ENCODE measurements at regions not wholly inside any gene's neighbourhood (a gene's known extent, or its start where the extent isn't known, plus 50 kb on each side); places are given as distances from the start of the nearest gene placed in this dataset.

GRCh38 chr11:69370984-69371709 is 77.2 kb downstream of the MYEOV start:
- DNase-seq (ENCODE audit: low spot score in 2 of 2) (no peak), ATAC-seq (ENCODE audit: low read depth) (no peak)
- no peak overlapping the region for H3K4me3 Mint-ChIP-seq
- H3K4me1 Mint-ChIP-seq = peaks cover 2% of the 10 kb centered on the region
- no peak overlapping the region for H3K27ac Mint-ChIP-seq
- peaks cover 4% of the 10 kb centered on the region for H3K36me3 Mint-ChIP-seq
- H3K9me3 Mint-ChIP-seq = peaks cover 2% of the 10 kb centered on the region
- peaks cover 5% of the 10 kb centered on the region for H3K27me3 Mint-ChIP-seq

- H3K27ac Mint-ChIP-seq = no peak overlapping the region
- H3K4me1 Mint-ChIP-seq = peaks cover 2% of the 10 kb centered on the region
Observed at GRCh38 chr11:69371731-69372588, 78.0 kb downstream of the MYEOV start.

GRCh38 chr11:69372589-69373250 is 78.8 kb downstream of the MYEOV start:
- Mint-ChIP-seq H3K27me3 (peaks cover 5% of the 10 kb centered on the region), H3K9me3 (peaks cover 2% of the 10 kb centered on the region), H3K4me3 (no peak overlapping the region), H3K27ac (no peak overlapping the region), H3K4me1 (peaks cover 2% of the 10 kb centered on the region), H3K36me3 (peaks cover 4% of the 10 kb centered on the region)
- ATAC-seq (ENCODE audit: low read depth) (no peak), DNase-seq (ENCODE audit: low spot score in 2 of 2) (no peak)

More at GRCh38 chr11:69371731-69372588, 78.0 kb downstream of the MYEOV start:
- ATAC-seq (ENCODE audit: low read depth) = no peak
- DNase-seq (ENCODE audit: low spot score in 2 of 2) = no peak
- H3K27me3 Mint-ChIP-seq = peaks cover 5% of the 10 kb centered on the region
- H3K36me3 Mint-ChIP-seq = peaks cover 4% of the 10 kb centered on the region
- H3K4me3 Mint-ChIP-seq = no peak overlapping the region
- peaks cover 2% of the 10 kb centered on the region for H3K9me3 Mint-ChIP-seq

GRCh38 chr11:69373251-69373635 is 79.3 kb downstream of the MYEOV start:
- peaks cover 4% of the 10 kb centered on the region for H3K36me3 Mint-ChIP-seq
- ATAC-seq (ENCODE audit: low read depth) (no peak), DNase-seq (ENCODE audit: low spot score in 2 of 2) (no peak)
- H3K27ac Mint-ChIP-seq = no peak overlapping the region
- peaks cover 5% of the 10 kb centered on the region for H3K27me3 Mint-ChIP-seq
- H3K4me3 Mint-ChIP-seq = no peak overlapping the region
- H3K9me3 Mint-ChIP-seq = peaks cover 2% of the 10 kb centered on the region
- peaks cover 2% of the 10 kb centered on the region for H3K4me1 Mint-ChIP-seq

- H3K27ac Mint-ChIP-seq = no peak overlapping the region
- DNase-seq (ENCODE audit: low spot score in 2 of 2) (no peak), ATAC-seq (ENCODE audit: low read depth) (no peak)
- no peaks in the 10 kb centered on the region for H3K9me3 Mint-ChIP-seq
- H3K4me1 Mint-ChIP-seq = peaks cover 2% of the 10 kb centered on the region
- peaks cover 4% of the 10 kb centered on the region for H3K36me3 Mint-ChIP-seq
- no peak overlapping the region for H3K4me3 Mint-ChIP-seq
- H3K27me3 Mint-ChIP-seq = peaks cover 5% of the 10 kb centered on the region
Observed at GRCh38 chr11:69374110-69374945, 80.4 kb downstream of the MYEOV start.

GRCh38 chr11:69374946-69375310 is 81.0 kb downstream of the MYEOV start:
- H3K36me3 Mint-ChIP-seq = peaks cover 3% of the 10 kb centered on the region

GRCh38 chr11:69375316-69376154 is 81.6 kb downstream of the MYEOV start:
- Mint-ChIP-seq H3K4me3 (no peak overlapping the region), H3K36me3 (peaks cover 3% of the 10 kb centered on the region), H3K27ac (no peak overlapping the region), H3K4me1 (peaks cover 2% of the 10 kb centered on the region), H3K27me3 (peaks cover 5% of the 10 kb centered on the region), H3K9me3 (no peaks in the 10 kb centered on the region)
- ATAC-seq (ENCODE audit: low read depth) = no peak
- DNase-seq (ENCODE audit: low spot score in 2 of 2) = no peak

More at GRCh38 chr11:69374946-69375310, 81.0 kb downstream of the MYEOV start:
- no peak for DNase-seq (ENCODE audit: low spot score in 2 of 2)
- Mint-ChIP-seq H3K27me3 (peaks cover 5% of the 10 kb centered on the region), H3K27ac (no peak overlapping the region), H3K4me3 (no peak overlapping the region), H3K4me1 (peaks cover 2% of the 10 kb centered on the region), H3K9me3 (no peaks in the 10 kb centered on the region)
- ATAC-seq (ENCODE audit: low read depth) = no peak

GRCh38 chr11:69376155-69377028 is 82.4 kb downstream of the MYEOV start:
- Mint-ChIP-seq H3K4me1 (peaks cover 2% of the 10 kb centered on the region), H3K36me3 (peaks cover 3% of the 10 kb centered on the region), H3K27me3 (peaks cover 5% of the 10 kb centered on the region), H3K9me3 (no peaks in the 10 kb centered on the region), H3K27ac (no peak overlapping the region), H3K4me3 (no peak overlapping the region)
- ATAC-seq (ENCODE audit: low read depth) = no peak
- no peak for DNase-seq (ENCODE audit: low spot score in 2 of 2)

GRCh38 chr11:69377029-69377952 is 83.3 kb downstream of the MYEOV start:
- no peaks in the 10 kb centered on the region for H3K4me1 Mint-ChIP-seq
- H3K4me3 Mint-ChIP-seq = no peak overlapping the region
- no peak overlapping the region for H3K27ac Mint-ChIP-seq
- H3K36me3 Mint-ChIP-seq = no peaks in the 10 kb centered on the region
- H3K27me3 Mint-ChIP-seq = peaks cover 3% of the 10 kb centered on the region
- DNase-seq (ENCODE audit: low spot score in 2 of 2) = no peak
- no peaks in the 10 kb centered on the region for H3K9me3 Mint-ChIP-seq
- no peak for ATAC-seq (ENCODE audit: low read depth)

GRCh38 chr11:69377953-69378302 is 84.0 kb downstream of the MYEOV start:
- Mint-ChIP-seq H3K36me3 (no peaks in the 10 kb centered on the region), H3K4me1 (no peaks in the 10 kb centered on the region), H3K4me3 (no peak overlapping the region), H3K27me3 (no peaks in the 10 kb centered on the region), H3K27ac (no peak overlapping the region), H3K9me3 (no peaks in the 10 kb centered on the region)
- ATAC-seq (ENCODE audit: low read depth) = no peak
- no peak for DNase-seq (ENCODE audit: low spot score in 2 of 2)

GRCh38 chr11:69378303-69379141 is 84.6 kb downstream of the MYEOV start:
- H3K9me3 Mint-ChIP-seq = no peaks in the 10 kb centered on the region
- DNase-seq (ENCODE audit: low spot score in 2 of 2) = no peak
- H3K27me3 Mint-ChIP-seq = no peaks in the 10 kb centered on the region
- H3K36me3 Mint-ChIP-seq = no peaks in the 10 kb centered on the region
- H3K27ac Mint-ChIP-seq = peak overlapping the region; percentile 62
- no peaks in the 10 kb centered on the region for H3K4me1 Mint-ChIP-seq
- H3K4me3 Mint-ChIP-seq = no peak overlapping the region
- no peak for ATAC-seq (ENCODE audit: low read depth)

Measured in memory B cell (primary cell).